GM10266 (cell line): ENCODE measurements at regions not wholly inside any gene's neighbourhood (a gene's known extent, or its start where the extent isn't known, plus 50 kb on each side); places are given as distances from the start of the nearest gene placed in this dataset.
"Not testable (repeated sequence)": the region's sequence is repeated elsewhere in the genome, so short reads cannot be mapped to it uniquely, and the experiment has no call there.

ENCODE experiments used
- DNase-seq: peaks from one replicate; pipeline ENCODE4 v3.0.0; 2012; ENCODE audit errors: extremely low spot score
- TF ChIP-seq, protein P1 (sequence below): IDR thresholded peaks from 2 replicates; pipeline ENCODE4 v1.5.1; 2012; ENCODE audit warnings: mild to moderate bottlenecking, low read depth; ENCODE audit not compliant: control insufficient read depth, insufficient read depth; ENCODE audit errors: missing control alignments

DNA sequence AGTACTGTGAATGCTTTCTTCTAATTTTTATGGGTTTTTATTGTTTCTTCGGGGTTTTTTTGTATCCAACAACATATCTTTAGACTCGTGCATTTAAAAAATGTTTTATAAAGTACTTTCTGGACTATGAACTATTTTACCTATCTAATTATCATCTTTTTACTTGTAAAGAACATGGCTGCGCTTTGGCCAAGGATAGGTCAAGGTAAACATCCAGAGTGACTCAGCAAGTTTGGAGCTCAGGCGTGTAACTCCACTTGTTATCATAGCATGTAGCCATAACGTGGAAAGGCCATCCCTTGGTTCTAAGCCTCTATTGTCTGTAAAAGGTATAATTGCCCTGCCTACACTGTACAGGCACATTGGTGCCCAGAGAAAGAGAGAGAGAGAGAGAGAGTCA lies 818.0 kb upstream of the GOT2 start:
- no peak for DNase-seq
- TF ChIP-seq, protein P1, sequence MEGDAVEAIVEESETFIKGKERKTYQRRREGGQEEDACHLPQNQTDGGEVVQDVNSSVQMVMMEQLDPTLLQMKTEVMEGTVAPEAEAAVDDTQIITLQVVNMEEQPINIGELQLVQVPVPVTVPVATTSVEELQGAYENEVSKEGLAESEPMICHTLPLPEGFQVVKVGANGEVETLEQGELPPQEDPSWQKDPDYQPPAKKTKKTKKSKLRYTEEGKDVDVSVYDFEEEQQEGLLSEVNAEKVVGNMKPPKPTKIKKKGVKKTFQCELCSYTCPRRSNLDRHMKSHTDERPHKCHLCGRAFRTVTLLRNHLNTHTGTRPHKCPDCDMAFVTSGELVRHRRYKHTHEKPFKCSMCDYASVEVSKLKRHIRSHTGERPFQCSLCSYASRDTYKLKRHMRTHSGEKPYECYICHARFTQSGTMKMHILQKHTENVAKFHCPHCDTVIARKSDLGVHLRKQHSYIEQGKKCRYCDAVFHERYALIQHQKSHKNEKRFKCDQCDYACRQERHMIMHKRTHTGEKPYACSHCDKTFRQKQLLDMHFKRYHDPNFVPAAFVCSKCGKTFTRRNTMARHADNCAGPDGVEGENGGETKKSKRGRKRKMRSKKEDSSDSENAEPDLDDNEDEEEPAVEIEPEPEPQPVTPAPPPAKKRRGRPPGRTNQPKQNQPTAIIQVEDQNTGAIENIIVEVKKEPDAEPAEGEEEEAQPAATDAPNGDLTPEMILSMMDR: no peak

DNA sequence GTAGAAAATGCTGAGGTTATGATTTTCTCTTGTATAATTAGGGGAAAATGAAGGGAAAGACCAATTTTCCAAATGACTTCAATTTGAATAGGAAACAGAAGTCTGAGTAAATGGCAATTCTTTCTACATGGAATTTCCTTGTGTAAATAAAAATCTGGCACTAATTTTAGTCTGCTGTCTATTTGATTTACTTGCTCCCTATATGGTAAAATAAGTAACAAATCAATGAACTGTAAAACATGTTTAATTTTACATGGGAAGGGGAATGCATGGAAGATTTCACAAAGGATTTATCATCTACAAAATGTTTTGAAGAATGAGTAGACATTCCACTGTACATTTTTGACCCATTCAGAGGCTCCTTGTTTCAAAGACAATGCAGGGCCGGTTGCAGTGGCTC lies 811.6 kb upstream of the GOT2 start:
- DNase-seq: no peak
- TF ChIP-seq, protein P1: no peak

DNA sequence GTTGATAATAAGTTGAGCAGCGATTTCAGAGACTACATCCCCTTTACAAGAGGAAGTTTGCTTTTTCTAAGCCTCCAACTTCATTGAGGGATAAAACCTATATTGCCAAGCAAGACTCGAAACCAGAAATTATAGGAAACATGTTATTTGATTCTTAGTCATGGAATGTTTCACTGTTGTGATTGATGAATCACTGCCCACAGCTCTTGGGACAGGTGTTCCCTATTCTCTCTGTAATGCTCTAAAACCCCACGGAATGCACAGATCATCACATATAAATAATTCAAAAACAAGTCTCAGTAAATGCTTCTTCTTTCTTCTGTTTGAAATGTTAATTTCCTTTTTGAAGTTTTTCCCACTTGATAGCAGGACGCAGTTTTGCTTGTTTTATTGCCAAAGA lies 809.5 kb upstream of the GOT2 start:
- DNase-seq: no peak

DNA sequence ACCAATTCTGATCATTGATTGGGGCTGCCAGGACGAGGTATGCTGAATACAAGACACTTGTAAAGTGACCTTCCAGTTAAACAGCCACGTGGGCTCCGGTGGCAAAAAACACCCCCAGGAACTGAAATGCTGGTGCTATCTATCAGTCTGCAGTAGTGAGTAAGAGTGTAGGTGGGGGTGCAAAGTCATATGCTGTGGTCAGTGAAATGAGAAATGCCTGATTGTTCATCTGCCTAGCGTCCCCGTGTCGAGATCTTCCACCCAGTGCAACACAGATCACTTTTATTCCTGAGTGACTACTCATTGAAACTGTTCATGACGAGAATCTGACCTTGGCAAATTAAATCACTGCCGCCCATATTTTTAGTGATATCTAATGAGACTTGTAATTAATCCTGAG lies 806.5 kb upstream of the GOT2 start:
- DNase-seq: no peak
- TF ChIP-seq, protein P1: no peak

More for the DNA sequence above, 809.5 kb upstream of the GOT2 start:
- TF ChIP-seq, protein P1: no peak

DNA sequence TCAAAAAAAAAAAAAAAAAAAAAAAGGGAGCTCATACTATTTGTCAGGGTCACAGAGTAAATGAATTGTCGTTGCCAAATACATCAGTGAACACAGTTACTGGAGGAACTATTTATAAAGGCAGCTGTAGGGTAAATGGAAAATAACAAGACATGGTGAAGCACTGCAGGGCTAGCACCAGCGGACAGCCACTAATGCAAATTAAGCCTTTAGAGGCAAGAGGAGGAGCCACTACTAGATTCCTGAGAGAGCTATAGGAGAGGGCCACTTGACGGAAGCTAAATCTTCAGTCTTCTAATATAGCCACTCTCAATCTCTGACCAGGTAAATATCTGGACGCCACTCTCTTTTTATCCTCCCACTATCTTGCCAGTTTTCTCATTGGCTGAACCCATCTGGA lies 801.2 kb upstream of the GOT2 start:
- DNase-seq: no peak
- TF ChIP-seq, protein P1: no peak

DNA sequence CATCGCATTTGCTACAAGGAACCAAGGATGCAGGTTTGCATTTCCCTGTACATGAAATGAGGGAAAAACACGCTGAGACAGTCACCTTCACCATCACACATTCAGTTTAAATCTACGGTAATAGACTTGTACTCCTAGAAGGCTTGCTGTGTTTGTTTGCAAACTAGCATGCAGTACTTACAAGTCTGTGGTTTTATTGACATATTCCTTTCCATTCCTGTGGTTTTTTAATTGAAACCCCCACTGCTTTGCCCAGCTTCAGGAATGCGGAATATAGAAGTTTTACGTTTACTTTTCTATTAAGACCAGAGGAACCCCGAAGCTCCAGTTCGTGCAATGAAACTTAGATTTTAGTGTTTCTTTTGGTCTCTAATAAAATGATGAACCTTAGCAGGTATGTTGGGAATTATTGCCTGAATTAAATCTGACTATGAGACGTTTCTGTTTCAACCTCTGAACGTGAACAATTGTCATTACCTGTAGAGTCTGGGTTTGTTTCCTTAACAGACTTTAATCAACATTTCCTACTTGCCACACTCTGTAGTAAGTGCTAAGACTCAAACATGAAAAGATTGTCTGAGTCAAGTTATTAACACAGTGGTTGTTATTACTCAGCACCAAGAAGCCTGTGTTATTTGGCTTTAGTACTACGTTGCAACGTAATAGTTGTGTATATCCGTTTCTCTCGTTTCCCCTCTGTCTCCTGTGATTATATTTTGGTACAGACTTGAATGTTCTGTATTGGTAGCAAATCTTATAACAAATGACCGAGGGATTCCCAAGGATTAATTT lies 793.3 kb upstream of the GOT2 start:
- TF ChIP-seq, protein P1: no peak
- no peak for DNase-seq

DNA sequence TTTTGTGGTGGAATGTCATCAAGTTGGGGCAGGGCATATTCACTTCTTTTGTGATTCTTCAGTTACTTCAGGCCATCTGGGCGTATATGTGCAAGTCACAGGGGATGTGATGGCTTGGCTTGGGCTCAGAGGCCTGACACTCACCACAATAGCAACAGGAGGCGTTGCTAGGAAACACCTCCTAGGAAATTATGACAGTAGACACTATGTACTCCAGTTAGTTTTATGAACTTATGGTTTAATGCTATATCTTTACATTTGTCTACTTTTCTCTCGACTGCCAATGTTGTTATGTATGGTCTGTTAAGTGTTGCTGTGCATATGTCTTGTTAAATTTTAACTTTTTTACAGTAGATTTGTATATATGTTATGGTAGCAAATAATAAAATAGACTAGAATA lies 788.7 kb upstream of the GOT2 start:
- TF ChIP-seq, protein P1: no peak
- no peak for DNase-seq

DNA sequence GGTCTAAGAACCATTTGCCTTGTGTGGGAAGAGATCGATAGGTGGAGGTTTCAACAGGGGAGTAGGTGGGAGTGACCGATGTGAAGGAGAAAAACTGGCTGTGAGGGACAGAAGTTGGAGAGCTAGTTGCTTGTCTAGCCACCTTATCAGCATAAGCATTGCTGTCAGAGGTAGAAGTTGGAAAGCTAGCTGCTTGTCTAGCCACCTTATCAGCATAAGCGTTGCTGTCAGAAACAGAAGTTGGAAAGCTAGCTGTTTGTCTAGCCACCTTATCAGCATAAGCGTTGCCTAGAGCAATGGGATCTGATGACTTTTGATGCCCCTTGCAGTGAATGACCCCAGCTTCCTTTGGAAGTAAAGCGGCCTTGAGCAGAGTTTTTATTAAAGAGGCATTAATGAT lies 784.6 kb upstream of the GOT2 start:
- DNase-seq: not testable (repeated sequence)
